Loucy (cell line): ENCODE measurements at regions not wholly inside any gene's neighbourhood (a gene's known extent, or its start where the extent isn't known, plus 50 kb on each side); places are given as distances from the start of the nearest gene placed in this dataset.

Experiments
- H2AFZ ChIP-seq: fragments of 200-600 bp; sonication (generic); 2 replicates; pipeline ENCODE4 v1.6.0; 2016; ENCODE audit warnings: antibody characterized with exemption, mild to moderate bottlenecking, low read length, moderate library complexity
- H3F3A ChIP-seq: fragments of 200-600 bp; 2 replicates; pipeline ENCODE4 v1.6.0; 2016; ENCODE audit warnings: antibody characterized with exemption, low read depth, mild to moderate bottlenecking
- H3K27me3 ChIP-seq: fragments of 200-600 bp; sonication (generic); 2 replicates; pipeline ENCODE4 v1.6.1; 2014; ENCODE audit warnings: low read length, mild to moderate bottlenecking; ENCODE audit not compliant: insufficient read depth, poor library complexity, severe bottlenecking
- H3K36me3 ChIP-seq: fragments of 200-600 bp; sonication (generic); 2 replicates; pipeline ENCODE4 v1.6.1; 2016; ENCODE audit warnings: low read length; ENCODE audit not compliant: insufficient read depth
- H3K4me1 ChIP-seq: fragments of 200-600 bp; sonication (generic); 2 replicates; pipeline ENCODE4 v1.5.1; 2014; ENCODE audit warnings: low read length, mild to moderate bottlenecking; ENCODE audit not compliant: insufficient read depth, poor library complexity, severe bottlenecking
- H3K4me2 ChIP-seq: fragments of 200-600 bp; sonication (generic); 2 replicates; pipeline ENCODE4 v1.6.0; 2014; ENCODE audit warnings: antibody characterized with exemption, low read length, low read depth, mild to moderate bottlenecking; ENCODE audit not compliant: poor library complexity, severe bottlenecking
- H3K4me3 ChIP-seq: fragments of 200-600 bp; sonication (generic); 2 replicates; pipeline ENCODE4 v1.5.1; 2014; ENCODE audit warnings: low read length, mild to moderate bottlenecking, mixed read lengths; ENCODE audit not compliant: poor library complexity, severe bottlenecking
- H3K79me2 ChIP-seq: fragments of 200-600 bp; sonication (generic); 2 replicates; pipeline ENCODE4 v1.6.1; 2014; ENCODE audit warnings: low read length; ENCODE audit not compliant: insufficient read depth
- H3K9ac ChIP-seq: fragments of 200-600 bp; sonication (generic); 2 replicates; pipeline ENCODE4 v1.6.0; 2014; ENCODE audit warnings: mild to moderate bottlenecking, low read depth, low read length, moderate library complexity; ENCODE audit not compliant: poor library complexity, severe bottlenecking
- H3K9me2 ChIP-seq: fragments of 200-600 bp; sonication (generic); replicated peaks from 2 replicates; pipeline ENCODE4 v1.6.1; 2016; ENCODE audit warnings: low read depth, low read length, mixed read lengths
- H3K9me3 ChIP-seq: fragments of 200-600 bp; sonication (generic); 2 replicates; pipeline ENCODE4 v1.6.1; 2014; ENCODE audit warnings: mild to moderate bottlenecking, antibody characterized with exemption, low read length, low read depth; ENCODE audit not compliant: insufficient read depth
- H4K20me1 ChIP-seq: fragments of 200-600 bp; sonication (generic); 2 replicates; pipeline ENCODE4 v1.6.0; 2014; ENCODE audit warnings: antibody characterized with exemption, low read length, mild to moderate bottlenecking; ENCODE audit not compliant: insufficient read depth, poor library complexity, severe bottlenecking
- EZH2phosphoT487 ChIP-seq: fragments of 200-600 bp; IDR thresholded peaks from 2 replicates; pipeline ENCODE4 v1.6.1; 2018; ENCODE audit warnings: antibody characterized with exemption, mild to moderate bottlenecking, moderate library complexity, borderline replicate concordance
- TF ChIP-seq, protein P1 (sequence below): fragments of 200-600 bp; sonication (generic); conservative IDR thresholded peaks from 2 replicates; pipeline ENCODE4 v1.5.1; 2014; ENCODE audit warnings: mild to moderate bottlenecking, antibody characterized with exemption, low read length

DNA sequence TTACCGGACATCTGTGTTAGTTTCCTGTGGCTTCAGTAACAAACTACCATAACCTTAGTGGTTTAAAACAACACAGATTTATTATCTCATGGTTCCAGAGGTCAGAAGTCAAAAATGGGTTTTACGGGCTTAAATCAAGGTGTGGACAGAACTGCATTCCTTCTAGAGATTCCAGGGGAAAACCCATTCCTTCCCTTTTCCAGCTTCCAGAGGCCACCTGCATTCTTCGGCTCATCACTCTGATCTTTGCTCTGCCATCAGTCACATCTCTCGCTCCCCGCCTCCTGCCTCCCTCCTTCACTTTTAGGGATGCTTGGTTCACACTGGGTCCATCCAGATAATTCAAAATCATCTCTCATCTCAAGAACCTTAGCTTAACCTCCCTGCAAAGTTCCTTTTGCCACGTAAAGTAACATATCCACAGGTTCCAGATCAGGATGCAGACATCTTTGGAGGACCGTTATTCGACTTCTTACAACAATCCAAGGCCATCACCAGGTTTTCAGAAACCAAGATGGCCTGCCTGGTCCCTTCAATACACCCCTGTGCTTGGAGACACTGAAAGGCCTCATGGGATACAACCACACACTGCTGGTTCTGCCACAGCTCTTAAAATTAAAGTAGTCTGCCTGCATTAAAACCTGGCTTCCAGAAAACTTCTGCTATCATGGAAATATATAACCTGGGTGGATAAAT is 225.9 kb upstream of the MYO3A start:
- TF ChIP-seq, protein P1, sequence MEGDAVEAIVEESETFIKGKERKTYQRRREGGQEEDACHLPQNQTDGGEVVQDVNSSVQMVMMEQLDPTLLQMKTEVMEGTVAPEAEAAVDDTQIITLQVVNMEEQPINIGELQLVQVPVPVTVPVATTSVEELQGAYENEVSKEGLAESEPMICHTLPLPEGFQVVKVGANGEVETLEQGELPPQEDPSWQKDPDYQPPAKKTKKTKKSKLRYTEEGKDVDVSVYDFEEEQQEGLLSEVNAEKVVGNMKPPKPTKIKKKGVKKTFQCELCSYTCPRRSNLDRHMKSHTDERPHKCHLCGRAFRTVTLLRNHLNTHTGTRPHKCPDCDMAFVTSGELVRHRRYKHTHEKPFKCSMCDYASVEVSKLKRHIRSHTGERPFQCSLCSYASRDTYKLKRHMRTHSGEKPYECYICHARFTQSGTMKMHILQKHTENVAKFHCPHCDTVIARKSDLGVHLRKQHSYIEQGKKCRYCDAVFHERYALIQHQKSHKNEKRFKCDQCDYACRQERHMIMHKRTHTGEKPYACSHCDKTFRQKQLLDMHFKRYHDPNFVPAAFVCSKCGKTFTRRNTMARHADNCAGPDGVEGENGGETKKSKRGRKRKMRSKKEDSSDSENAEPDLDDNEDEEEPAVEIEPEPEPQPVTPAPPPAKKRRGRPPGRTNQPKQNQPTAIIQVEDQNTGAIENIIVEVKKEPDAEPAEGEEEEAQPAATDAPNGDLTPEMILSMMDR = no peak
- no peak for TF ChIP-seq EZH2phosphoT487
- Histone ChIP-seq H3K9ac (no peak overlapping the region), H4K20me1 (no peaks in the 10 kb centered on the region), H3K4me3 (no peak overlapping the region), H2AFZ (no peak overlapping the region), H3K9me3 (no peaks in the 10 kb centered on the region), H3K27me3 (no peaks in the 10 kb centered on the region), H3K4me2 (no peak overlapping the region), H3K4me1 (peaks cover 6% of the 10 kb centered on the region), H3K9me2 (no peaks in the 10 kb centered on the region), H3F3A (no peaks in the 10 kb centered on the region), H3K36me3 (no peaks in the 10 kb centered on the region), H3K79me2 (no peaks in the 10 kb centered on the region)

DNA sequence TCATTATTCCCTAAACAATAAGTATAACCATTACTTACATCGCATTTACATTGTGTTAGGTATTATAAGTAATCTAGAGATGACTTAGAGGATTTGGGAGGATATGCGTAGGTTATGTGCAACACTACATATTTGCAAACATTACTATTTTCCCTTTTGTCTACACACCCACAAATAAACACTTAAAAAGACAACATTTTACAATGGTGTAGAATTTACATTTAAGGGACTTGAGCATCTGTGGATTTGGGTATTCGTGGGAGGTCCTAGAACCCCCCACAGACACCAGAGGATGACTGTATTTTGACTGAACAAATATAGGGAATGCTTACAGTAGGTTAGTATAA is 220.2 kb upstream of the MYO3A start:
- H3K9ac ChIP-seq = no peak overlapping the region
- H4K20me1 ChIP-seq = no peaks in the 10 kb centered on the region
- no peak overlapping the region for H3K4me2 ChIP-seq
- H3K36me3 ChIP-seq = no peaks in the 10 kb centered on the region
- H3K79me2 ChIP-seq = no peaks in the 10 kb centered on the region
- no peaks in the 10 kb centered on the region for H3F3A ChIP-seq
- no peaks in the 10 kb centered on the region for H3K9me2 ChIP-seq
- no peak overlapping the region for H3K4me3 ChIP-seq
- TF ChIP-seq, protein P1 = no peak
- no peak for TF ChIP-seq EZH2phosphoT487
- no peak overlapping the region for H2AFZ ChIP-seq
- no peaks in the 10 kb centered on the region for H3K4me1 ChIP-seq
- H3K9me3 ChIP-seq = no peaks in the 10 kb centered on the region
- H3K27me3 ChIP-seq = no peaks in the 10 kb centered on the region

GRCh38 chr10:25724241-25724640 is 209.8 kb upstream of the MYO3A start:
- H2AFZ ChIP-seq = no peak overlapping the region
- H4K20me1 ChIP-seq = no peaks in the 10 kb centered on the region
- H3K27me3 ChIP-seq = no peaks in the 10 kb centered on the region
- H3K79me2 ChIP-seq = no peaks in the 10 kb centered on the region
- H3F3A ChIP-seq = no peaks in the 10 kb centered on the region
- no peaks in the 10 kb centered on the region for H3K36me3 ChIP-seq
- H3K9me3 ChIP-seq = no peaks in the 10 kb centered on the region
- TF ChIP-seq EZH2phosphoT487 = no peak
- TF ChIP-seq, protein P1 = no peak
- no peaks in the 10 kb centered on the region for H3K9me2 ChIP-seq
- H3K4me1 ChIP-seq = no peaks in the 10 kb centered on the region
- H3K4me3 ChIP-seq = no peak overlapping the region
- no peak overlapping the region for H3K4me2 ChIP-seq
- H3K9ac ChIP-seq = no peak overlapping the region
